NCI-H510A treated with DMSO at 0.1 percent for 48 hours (cell line): ENCODE measurements at regions not wholly inside any gene's neighbourhood (a gene's known extent, or its start where the extent isn't known, plus 50 kb on each side); places are given as distances from the start of the nearest gene placed in this dataset.

ENCODE experiments used
- DNase-seq: peaks from one replicate; lab custom pipeline; 2025; lab: John Stamatoyannopoulos, UW

- DNase-seq, result no peak
Observed at GRCh38 chr15:73803806-73804205, 50.7 kb upstream of the INSYN1 start.

- no peak for DNase-seq
Observed at GRCh38 chr15:73805504-73806089, 52.4 kb upstream of the INSYN1 start.

- no peak for DNase-seq
Observed at GRCh38 chr15:73806698-73807483, 53.7 kb upstream of the INSYN1 start.

GRCh38 chr15:73807865-73808264 lies 54.7 kb upstream of the INSYN1 start:
- no peak for DNase-seq

- DNase-seq, result peak; percentile 17
Observed at GRCh38 chr15:73809728-73810501, 56.8 kb upstream of the INSYN1 start.

- no peak for DNase-seq
Observed at GRCh38 chr15:73812806-73813465, 59.8 kb upstream of the INSYN1 start.

- DNase-seq, result no peak
Observed at GRCh38 chr15:73813589-73813988, 59.8 kb upstream of the TBC1D21 start.

GRCh38 chr15:73818308-73818985 lies 54.9 kb upstream of the TBC1D21 start:
- no peak for DNase-seq

GRCh38 chr15:73821181-73821580 lies 52.2 kb upstream of the TBC1D21 start:
- no peak for DNase-seq

- DNase-seq, result no peak
Observed at GRCh38 chr15:73822998-73823397, 50.4 kb upstream of the TBC1D21 start.
